ENCODE measurements at regions not wholly inside any gene's neighbourhood (a gene's known extent, or its start where the extent isn't known, plus 50 kb on each side); places are given as distances from the start of the nearest gene placed in this dataset.

- TF ChIP-seq RAD21 (IDR thresholded peaks at IDR 0.05; ENCODE audit: low read depth) (no peak), YY1 (IDR thresholded peaks at IDR 0.05; ENCODE audit: low read depth) (no peak), EP300 (IDR thresholded peaks at IDR 0.05; ENCODE audit: borderline replicate concordance) (no peak), ZBTB7A (IDR thresholded peaks at IDR 0.05; ENCODE audit: low read depth) (no peak), USF1 (IDR thresholded peaks at IDR 0.05) (no peak), TEAD4 (IDR thresholded peaks at IDR 0.05) (no peak), FOXM1 (IDR thresholded peaks at IDR 0.05; ENCODE audit: borderline replicate concordance, low read depth) (no peak), CREB1 (IDR thresholded peaks at IDR 0.05; ENCODE audit: low read depth) (no peak), REST (IDR thresholded peaks at IDR 0.05; ENCODE audit: low read depth) (no peak), EGR1 (IDR thresholded peaks at IDR 0.05) (no peak), TAF1 (IDR thresholded peaks at IDR 0.05; ENCODE audit: low read depth) (no peak), TCF12 (IDR thresholded peaks at IDR 0.05; ENCODE audit: low read depth) (no peak), MAX (IDR thresholded peaks at IDR 0.05) (no peak), CEBPB (IDR thresholded peaks at IDR 0.05) (no peak), NFIC (IDR thresholded peaks at IDR 0.05) (no peak)
Measured at GRCh38 chr7:9210114-9210513, 776.7 kb downstream of the NXPH1 start.

GRCh38 chr7:9217204-9217603, 783.8 kb downstream of the NXPH1 start:
- TF ChIP-seq TEAD4 (IDR thresholded peaks at IDR 0.05) (no peak), RAD21 (IDR thresholded peaks at IDR 0.05; ENCODE audit: low read depth) (no peak), CEBPB (IDR thresholded peaks at IDR 0.05) (no peak), EGR1 (IDR thresholded peaks at IDR 0.05) (no peak), ZBTB7A (IDR thresholded peaks at IDR 0.05; ENCODE audit: low read depth) (no peak), NFIC (IDR thresholded peaks at IDR 0.05) (no peak), TCF12 (IDR thresholded peaks at IDR 0.05; ENCODE audit: low read depth) (no peak), MAX (IDR thresholded peaks at IDR 0.05) (no peak), YY1 (IDR thresholded peaks at IDR 0.05; ENCODE audit: low read depth) (no peak), FOXM1 (IDR thresholded peaks at IDR 0.05; ENCODE audit: borderline replicate concordance, low read depth) (no peak), CREB1 (IDR thresholded peaks at IDR 0.05; ENCODE audit: low read depth) (no peak), TAF1 (IDR thresholded peaks at IDR 0.05; ENCODE audit: low read depth) (no peak), USF1 (IDR thresholded peaks at IDR 0.05) (no peak), EP300 (IDR thresholded peaks at IDR 0.05; ENCODE audit: borderline replicate concordance) (no peak)

- no peak for TF ChIP-seq FOXM1 (IDR thresholded peaks at IDR 0.05; ENCODE audit: borderline replicate concordance, low read depth)
- no peak for TF ChIP-seq RAD21 (IDR thresholded peaks at IDR 0.05; ENCODE audit: low read depth)
- no peak for TF ChIP-seq REST (IDR thresholded peaks at IDR 0.05; ENCODE audit: low read depth)
- TF ChIP-seq MAX (IDR thresholded peaks at IDR 0.05): no peak
- TF ChIP-seq NFIC (IDR thresholded peaks at IDR 0.05): no peak
- TF ChIP-seq TCF12 (IDR thresholded peaks at IDR 0.05; ENCODE audit: low read depth): no peak
- TF ChIP-seq CEBPB (IDR thresholded peaks at IDR 0.05): no peak
- no peak for TF ChIP-seq EP300 (IDR thresholded peaks at IDR 0.05; ENCODE audit: borderline replicate concordance)
- no peak for TF ChIP-seq USF1 (IDR thresholded peaks at IDR 0.05)
- TF ChIP-seq EGR1 (IDR thresholded peaks at IDR 0.05): no peak
Measured at GRCh38 chr7:9226500-9226899, 793.1 kb downstream of the NXPH1 start.

GRCh38 chr7:9231630-9232121, 798.3 kb downstream of the NXPH1 start:
- TF ChIP-seq NFIC (IDR thresholded peaks at IDR 0.05) (no peak), YY1 (IDR thresholded peaks at IDR 0.05; ENCODE audit: low read depth) (no peak), MAX (IDR thresholded peaks at IDR 0.05) (no peak), EP300 (IDR thresholded peaks at IDR 0.05; ENCODE audit: borderline replicate concordance) (no peak), RAD21 (IDR thresholded peaks at IDR 0.05; ENCODE audit: low read depth) (no peak), EGR1 (IDR thresholded peaks at IDR 0.05) (no peak), REST (IDR thresholded peaks at IDR 0.05; ENCODE audit: low read depth) (no peak), FOXM1 (IDR thresholded peaks at IDR 0.05; ENCODE audit: borderline replicate concordance, low read depth) (no peak), TCF12 (IDR thresholded peaks at IDR 0.05; ENCODE audit: low read depth) (no peak), USF1 (IDR thresholded peaks at IDR 0.05) (no peak), TAF1 (IDR thresholded peaks at IDR 0.05; ENCODE audit: low read depth) (no peak), CEBPB (IDR thresholded peaks at IDR 0.05) (no peak), ZBTB7A (IDR thresholded peaks at IDR 0.05; ENCODE audit: low read depth) (no peak), CREB1 (IDR thresholded peaks at IDR 0.05; ENCODE audit: low read depth) (no peak), TEAD4 (IDR thresholded peaks at IDR 0.05) (no peak)

Data from Ishikawa (cell line).